Body of pancreas (tissue), 4 donors: ENCODE measurements at regions not wholly inside any gene's neighbourhood (a gene's known extent, or its start where the extent isn't known, plus 50 kb on each side); places are given as distances from the start of the nearest gene placed in this dataset.

ENCODE experiments used
- POLR2A ChIP-seq, 3 donors: fragments of 450-650 bp; IDR thresholded peaks; one replicate each; pipeline ENCODE4 v1.6.1; 2016; ENCODE audit warnings: antibody characterized with exemption in 3 of 3, mild to moderate bottlenecking in 2 of 3
- TF ChIP-seq, protein P1 (sequence below), 7 experiments: fragments of 450-650 bp in 4 of 7; fragments of 200-600 bp in 3 of 7; sonication (generic) in 3 of 7; IDR thresholded peaks; one replicate each; pipeline ENCODE4 v1.5.1; 2016 to 2019; ENCODE audit warnings: antibody characterized with exemption in 7 of 7

DNA sequence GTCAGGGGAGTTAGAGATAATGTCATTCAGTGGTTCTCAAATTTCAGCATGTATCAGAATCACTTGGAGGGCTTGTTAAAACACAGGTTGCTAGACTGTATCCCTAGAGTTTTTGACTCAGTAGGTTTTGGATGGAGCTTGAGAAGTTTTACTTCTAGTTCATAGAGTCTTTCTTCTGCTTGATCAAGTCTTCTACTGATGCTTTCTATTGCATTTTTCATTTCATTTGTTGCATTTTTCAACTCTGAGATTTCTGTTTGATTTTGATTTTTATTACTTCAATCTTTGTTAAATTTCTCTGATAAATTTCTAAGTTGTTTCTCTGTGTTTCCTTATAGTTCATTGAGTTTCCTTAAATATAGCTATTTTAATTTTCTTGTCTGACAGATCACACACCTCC, 361.4 kb downstream of the RAPGEF2 start:
- TF ChIP-seq, protein P1, sequence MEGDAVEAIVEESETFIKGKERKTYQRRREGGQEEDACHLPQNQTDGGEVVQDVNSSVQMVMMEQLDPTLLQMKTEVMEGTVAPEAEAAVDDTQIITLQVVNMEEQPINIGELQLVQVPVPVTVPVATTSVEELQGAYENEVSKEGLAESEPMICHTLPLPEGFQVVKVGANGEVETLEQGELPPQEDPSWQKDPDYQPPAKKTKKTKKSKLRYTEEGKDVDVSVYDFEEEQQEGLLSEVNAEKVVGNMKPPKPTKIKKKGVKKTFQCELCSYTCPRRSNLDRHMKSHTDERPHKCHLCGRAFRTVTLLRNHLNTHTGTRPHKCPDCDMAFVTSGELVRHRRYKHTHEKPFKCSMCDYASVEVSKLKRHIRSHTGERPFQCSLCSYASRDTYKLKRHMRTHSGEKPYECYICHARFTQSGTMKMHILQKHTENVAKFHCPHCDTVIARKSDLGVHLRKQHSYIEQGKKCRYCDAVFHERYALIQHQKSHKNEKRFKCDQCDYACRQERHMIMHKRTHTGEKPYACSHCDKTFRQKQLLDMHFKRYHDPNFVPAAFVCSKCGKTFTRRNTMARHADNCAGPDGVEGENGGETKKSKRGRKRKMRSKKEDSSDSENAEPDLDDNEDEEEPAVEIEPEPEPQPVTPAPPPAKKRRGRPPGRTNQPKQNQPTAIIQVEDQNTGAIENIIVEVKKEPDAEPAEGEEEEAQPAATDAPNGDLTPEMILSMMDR (IDR thresholded peaks at IDR 0.05): no peak
- TF ChIP-seq POLR2A (IDR thresholded peaks at IDR 0.05): no peak
